ENCODE measurements at regions not wholly inside any gene's neighbourhood (a gene's known extent, or its start where the extent isn't known, plus 50 kb on each side); places are given as distances from the start of the nearest gene placed in this dataset.

- TF ChIP-seq REST (IDR thresholded peaks at IDR 0.05; ENCODE audit: low read depth), result no peak
- TF ChIP-seq YY1 (IDR thresholded peaks at IDR 0.05; ENCODE audit: low read depth), result no peak
- TF ChIP-seq ZBTB7A (IDR thresholded peaks at IDR 0.05; ENCODE audit: low read depth), result no peak
- no peak for TF ChIP-seq USF1 (IDR thresholded peaks at IDR 0.05)
- no peak for TF ChIP-seq EGR1 (IDR thresholded peaks at IDR 0.05)
- TF ChIP-seq TCF12 (IDR thresholded peaks at IDR 0.05; ENCODE audit: low read depth), result no peak
- no peak for TF ChIP-seq CREB1 (IDR thresholded peaks at IDR 0.05; ENCODE audit: low read depth)
- TF ChIP-seq TAF1 (IDR thresholded peaks at IDR 0.05; ENCODE audit: low read depth), result no peak
- TF ChIP-seq FOXM1 (IDR thresholded peaks at IDR 0.05; ENCODE audit: borderline replicate concordance, low read depth), result no peak
- TF ChIP-seq NFIC (IDR thresholded peaks at IDR 0.05), result no peak
- no peak for TF ChIP-seq RAD21 (IDR thresholded peaks at IDR 0.05; ENCODE audit: low read depth)
- TF ChIP-seq MAX (IDR thresholded peaks at IDR 0.05), result no peak
- no peak for TF ChIP-seq EP300 (IDR thresholded peaks at IDR 0.05; ENCODE audit: borderline replicate concordance)
- TF ChIP-seq CEBPB (IDR thresholded peaks at IDR 0.05), result no peak
- no peak for TF ChIP-seq TEAD4 (IDR thresholded peaks at IDR 0.05)
Observed at GRCh38 chr2:194383401-194383800, 1273.6 kb upstream of the SLC39A10 start.

- no peak for TF ChIP-seq CREB1 (IDR thresholded peaks at IDR 0.05; ENCODE audit: low read depth)
- TF ChIP-seq EP300 (IDR thresholded peaks at IDR 0.05; ENCODE audit: borderline replicate concordance), result no peak
- no peak for TF ChIP-seq TCF12 (IDR thresholded peaks at IDR 0.05; ENCODE audit: low read depth)
- no peak for TF ChIP-seq RAD21 (IDR thresholded peaks at IDR 0.05; ENCODE audit: low read depth)
- TF ChIP-seq ZBTB7A (IDR thresholded peaks at IDR 0.05; ENCODE audit: low read depth), result no peak
- no peak for TF ChIP-seq USF1 (IDR thresholded peaks at IDR 0.05)
- TF ChIP-seq REST (IDR thresholded peaks at IDR 0.05; ENCODE audit: low read depth), result no peak
- no peak for TF ChIP-seq YY1 (IDR thresholded peaks at IDR 0.05; ENCODE audit: low read depth)
- no peak for TF ChIP-seq MAX (IDR thresholded peaks at IDR 0.05)
- TF ChIP-seq FOXM1 (IDR thresholded peaks at IDR 0.05; ENCODE audit: borderline replicate concordance, low read depth), result no peak
Observed at GRCh38 chr2:194382221-194382620, 1274.8 kb upstream of the SLC39A10 start.

GRCh38 chr2:194380011-194380410 lies 1277.0 kb upstream of the SLC39A10 start:
- TF ChIP-seq TEAD4 (IDR thresholded peaks at IDR 0.05) (no peak), TAF1 (IDR thresholded peaks at IDR 0.05; ENCODE audit: low read depth) (no peak), USF1 (IDR thresholded peaks at IDR 0.05) (no peak), ZBTB7A (IDR thresholded peaks at IDR 0.05; ENCODE audit: low read depth) (no peak), CREB1 (IDR thresholded peaks at IDR 0.05; ENCODE audit: low read depth) (no peak), REST (IDR thresholded peaks at IDR 0.05; ENCODE audit: low read depth) (no peak), NFIC (IDR thresholded peaks at IDR 0.05) (no peak), EP300 (IDR thresholded peaks at IDR 0.05; ENCODE audit: borderline replicate concordance) (no peak), FOXM1 (IDR thresholded peaks at IDR 0.05; ENCODE audit: borderline replicate concordance, low read depth) (no peak), CEBPB (IDR thresholded peaks at IDR 0.05) (no peak), YY1 (IDR thresholded peaks at IDR 0.05; ENCODE audit: low read depth) (no peak), MAX (IDR thresholded peaks at IDR 0.05) (no peak), RAD21 (IDR thresholded peaks at IDR 0.05; ENCODE audit: low read depth) (no peak), TCF12 (IDR thresholded peaks at IDR 0.05; ENCODE audit: low read depth) (no peak)

GRCh38 chr2:194363878-194364277 lies 1293.1 kb upstream of the SLC39A10 start:
- TF ChIP-seq ZBTB7A (IDR thresholded peaks at IDR 0.05; ENCODE audit: low read depth) (no peak), TEAD4 (IDR thresholded peaks at IDR 0.05) (no peak), MAX (IDR thresholded peaks at IDR 0.05) (no peak), NFIC (IDR thresholded peaks at IDR 0.05) (no peak), TAF1 (IDR thresholded peaks at IDR 0.05; ENCODE audit: low read depth) (no peak), YY1 (IDR thresholded peaks at IDR 0.05; ENCODE audit: low read depth) (no peak), CREB1 (IDR thresholded peaks at IDR 0.05; ENCODE audit: low read depth) (no peak), TCF12 (IDR thresholded peaks at IDR 0.05; ENCODE audit: low read depth) (no peak), CEBPB (IDR thresholded peaks at IDR 0.05) (no peak), FOXM1 (IDR thresholded peaks at IDR 0.05; ENCODE audit: borderline replicate concordance, low read depth) (no peak), EP300 (IDR thresholded peaks at IDR 0.05; ENCODE audit: borderline replicate concordance) (no peak), USF1 (IDR thresholded peaks at IDR 0.05) (no peak), RAD21 (IDR thresholded peaks at IDR 0.05; ENCODE audit: low read depth) (no peak)
